ENCODE measurements at regions not wholly inside any gene's neighbourhood (a gene's known extent, or its start where the extent isn't known, plus 50 kb on each side); places are given as distances from the start of the nearest gene placed in this dataset.

- TF ChIP-seq CTCF (IDR thresholded peaks at IDR 0.05) (no peak), EP300 (IDR thresholded peaks at IDR 0.05) (no peak), POLR2A (IDR thresholded peaks at IDR 0.05) (no peak)
These were observed 64.8 kb upstream of the BACH1 start for GRCh38 chr21:29233611-29234540.

All from tibial nerve (tissue), 4 donors.